ENCODE measurements at regions not wholly inside any gene's neighbourhood (a gene's known extent, or its start where the extent isn't known, plus 50 kb on each side); places are given as distances from the start of the nearest gene placed in this dataset.

DNA sequence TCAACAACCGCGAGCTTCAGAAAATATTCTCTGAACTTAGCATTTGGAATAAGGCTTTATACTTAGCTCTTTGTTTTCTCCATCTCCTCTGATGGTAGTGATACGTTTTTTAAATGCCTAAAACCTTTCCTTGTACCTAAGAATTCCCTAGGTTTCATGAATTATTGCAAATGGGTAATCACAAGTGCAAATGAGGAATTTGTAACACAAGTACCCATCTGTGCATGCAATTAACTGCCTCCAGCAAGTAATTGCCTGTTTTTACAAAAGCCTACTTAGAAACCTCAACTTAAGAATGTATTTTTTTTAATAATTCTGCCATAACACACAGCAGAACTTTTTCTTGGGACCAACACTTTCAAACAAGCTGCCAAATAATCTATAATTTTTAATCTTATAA, 149.2 kb downstream of the PHLDA1 start:
- TF ChIP-seq CTCF (IDR thresholded peaks at IDR 0.05) (no peak), POLR2A (IDR thresholded peaks at IDR 0.05) (no peak)

Data from heart left ventricle (tissue), 13 donors.